ENCODE measurements at regions not wholly inside any gene's neighbourhood (a gene's known extent, or its start where the extent isn't known, plus 50 kb on each side); places are given as distances from the start of the nearest gene placed in this dataset.

DNA sequence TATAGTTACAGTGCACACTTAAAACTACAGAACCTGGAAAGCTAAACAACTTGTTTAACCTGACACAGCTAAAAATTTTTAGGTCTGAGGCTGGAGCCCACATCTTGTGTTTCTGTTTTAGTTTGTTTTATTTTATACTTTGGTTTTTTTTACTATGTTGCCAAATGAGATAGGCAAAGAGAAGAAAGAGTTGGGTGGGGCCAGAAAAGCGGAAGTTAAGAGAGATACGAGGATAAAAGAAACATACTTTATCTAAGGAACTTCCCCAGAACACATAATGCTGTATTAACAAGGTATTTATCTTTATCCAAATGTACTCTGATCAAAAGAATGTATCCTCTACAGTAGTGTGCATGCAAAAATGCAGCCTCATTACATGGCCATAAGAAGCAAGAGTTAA is 1145.7 kb downstream of the EPHA3 start:
- DNase-seq, result no peak

DNA sequence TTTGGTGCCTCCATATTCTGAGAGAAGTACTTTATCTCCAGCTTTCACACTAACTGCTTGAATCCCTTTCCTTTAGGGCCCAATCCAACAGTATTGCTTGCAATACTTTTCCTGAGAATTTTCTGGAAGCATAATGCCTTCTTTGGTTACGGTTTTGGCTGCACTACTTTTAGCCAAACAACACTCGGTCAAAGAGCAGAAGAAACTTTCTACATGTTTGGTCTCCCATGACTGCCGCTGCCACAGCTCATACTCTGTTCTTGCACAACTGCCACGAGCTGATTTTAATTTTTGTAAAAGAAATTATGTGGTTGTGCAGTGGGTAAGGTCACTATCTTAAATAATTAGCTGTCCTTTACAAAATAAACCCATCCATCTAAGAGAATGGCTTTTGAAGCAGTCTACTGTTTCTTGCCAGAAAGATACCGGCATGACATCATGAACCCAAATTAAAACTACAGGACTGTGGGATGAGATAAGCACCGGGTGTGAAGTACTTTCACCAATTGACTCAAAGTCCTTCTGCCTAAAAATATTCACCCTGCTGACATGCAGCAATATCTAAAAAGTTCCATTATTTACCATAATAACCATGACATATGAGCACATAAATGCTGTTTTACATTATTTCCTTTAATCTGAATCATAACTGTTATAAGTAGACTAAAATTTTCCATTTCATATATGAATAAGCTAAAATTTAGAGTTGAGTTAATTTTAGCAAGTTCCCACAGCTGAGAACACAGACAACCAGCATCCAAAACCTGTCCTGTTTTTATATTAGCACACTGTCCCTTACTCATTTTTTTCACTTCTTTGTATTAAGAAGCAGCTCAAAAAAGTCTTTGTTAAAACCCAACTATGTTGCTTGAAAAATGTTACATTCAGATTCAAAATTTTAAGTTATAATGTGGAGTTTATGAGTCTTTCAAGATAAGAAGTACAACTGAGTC is 1154.3 kb downstream of the EPHA3 start:
- no peak for DNase-seq
